ENCODE measurements at regions not wholly inside any gene's neighbourhood (a gene's known extent, or its start where the extent isn't known, plus 50 kb on each side); places are given as distances from the start of the nearest gene placed in this dataset.

DNA sequence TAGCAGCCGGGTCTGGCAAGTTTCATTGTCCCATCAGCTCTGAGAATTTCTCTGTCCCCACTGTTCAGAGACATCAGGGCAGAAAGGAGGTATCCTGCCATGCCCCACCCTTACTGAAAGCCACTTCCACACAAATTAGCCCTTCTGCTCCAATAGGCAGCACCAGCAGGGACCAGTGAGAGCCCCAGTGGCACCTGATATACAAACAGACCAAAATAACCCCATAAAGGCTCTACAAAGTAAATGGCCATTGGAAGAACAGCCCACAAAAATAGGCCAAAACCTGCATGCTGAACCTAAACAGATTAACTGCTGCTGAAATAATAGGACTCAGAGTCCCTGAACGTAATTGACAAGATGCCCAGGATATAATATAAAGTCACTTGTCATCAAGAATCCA is 199.9 kb downstream of the TMEM200A start (continued):
- TF ChIP-seq ARID4B (CRISPR knock-in tag; IDR thresholded peaks at IDR 0.05) = no peak
- no peak for TF ChIP-seq PRMT5 (CRISPR knock-in tag; IDR thresholded peaks at IDR 0.05)
- no peak for TF ChIP-seq KAT2B (IDR thresholded peaks at IDR 0.05; ENCODE audit: low read depth, low read length)
- no peak for TF ChIP-seq ZNF41 (CRISPR knock-in tag; conservative IDR thresholded peaks at IDR 0.05)
- no peak for TF ChIP-seq ETV1 (tag; conservative IDR thresholded peaks at IDR 0.05; ENCODE audit: low read depth)
- TF ChIP-seq CREB3L1 (IDR thresholded peaks at IDR 0.05; ENCODE audit: borderline replicate concordance, low read depth) = no peak
